ENCODE measurements at regions not wholly inside any gene's neighbourhood (a gene's known extent, or its start where the extent isn't known, plus 50 kb on each side); places are given as distances from the start of the nearest gene placed in this dataset.

GRCh38 chr11:16587670-16588069 lies 150.8 kb upstream of the C11orf58 start:
- POLR2A ChIA-PET: no interaction called here
- CTCF ChIA-PET: no interaction called here

GRCh38 chr11:16584569-16584968 lies 153.9 kb upstream of the C11orf58 start:
- ChIA-PET CTCF (no interaction called here), POLR2A (no interaction called here)
- H3K36me3 ChIP-seq (ENCODE audit: control insufficient read depth in 2 of 2, insufficient read depth in 1 of 2, low read length in 2 of 2): no peaks in the 10 kb centered on the region
- no peak overlapping the region for H3K27ac ChIP-seq (ENCODE audit: extremely low read depth, low read depth, low read length)
- H3K9me3 ChIP-seq (ENCODE audit: control insufficient read depth, insufficient read depth, low read depth, low read length): no peaks in the 10 kb centered on the region
- TF ChIP-seq ZNF211 (tag by site-specific recombination; IDR thresholded peaks at IDR 0.05; ENCODE audit: low read depth) (no peak), ZNF426 (tag by site-specific recombination; IDR thresholded peaks at IDR 0.05) (no peak), ZBTB7A (tag by site-specific recombination; IDR thresholded peaks at IDR 0.05; ENCODE audit: low read depth) (no peak), ZNF391 (tag by site-specific recombination; IDR thresholded peaks at IDR 0.05; ENCODE audit: borderline replicate concordance, low read depth) (no peak), ZNF664 (tag by site-specific recombination; IDR thresholded peaks at IDR 0.05) (no peak), ZNF791 (tag by site-specific recombination; IDR thresholded peaks at IDR 0.05) (no peak), ZNF146 (tag by site-specific recombination; IDR thresholded peaks at IDR 0.05) (no peak), GLI4 (tag by site-specific recombination; IDR thresholded peaks at IDR 0.05) (no peak), ZNF169 (tag by site-specific recombination; IDR thresholded peaks at IDR 0.05) (no peak), TCF7L2 (IDR thresholded peaks at IDR 0.05; ENCODE audit: borderline replicate concordance, low read depth, low read length) (no peak)
- TF ChIP-seq, protein P1, sequence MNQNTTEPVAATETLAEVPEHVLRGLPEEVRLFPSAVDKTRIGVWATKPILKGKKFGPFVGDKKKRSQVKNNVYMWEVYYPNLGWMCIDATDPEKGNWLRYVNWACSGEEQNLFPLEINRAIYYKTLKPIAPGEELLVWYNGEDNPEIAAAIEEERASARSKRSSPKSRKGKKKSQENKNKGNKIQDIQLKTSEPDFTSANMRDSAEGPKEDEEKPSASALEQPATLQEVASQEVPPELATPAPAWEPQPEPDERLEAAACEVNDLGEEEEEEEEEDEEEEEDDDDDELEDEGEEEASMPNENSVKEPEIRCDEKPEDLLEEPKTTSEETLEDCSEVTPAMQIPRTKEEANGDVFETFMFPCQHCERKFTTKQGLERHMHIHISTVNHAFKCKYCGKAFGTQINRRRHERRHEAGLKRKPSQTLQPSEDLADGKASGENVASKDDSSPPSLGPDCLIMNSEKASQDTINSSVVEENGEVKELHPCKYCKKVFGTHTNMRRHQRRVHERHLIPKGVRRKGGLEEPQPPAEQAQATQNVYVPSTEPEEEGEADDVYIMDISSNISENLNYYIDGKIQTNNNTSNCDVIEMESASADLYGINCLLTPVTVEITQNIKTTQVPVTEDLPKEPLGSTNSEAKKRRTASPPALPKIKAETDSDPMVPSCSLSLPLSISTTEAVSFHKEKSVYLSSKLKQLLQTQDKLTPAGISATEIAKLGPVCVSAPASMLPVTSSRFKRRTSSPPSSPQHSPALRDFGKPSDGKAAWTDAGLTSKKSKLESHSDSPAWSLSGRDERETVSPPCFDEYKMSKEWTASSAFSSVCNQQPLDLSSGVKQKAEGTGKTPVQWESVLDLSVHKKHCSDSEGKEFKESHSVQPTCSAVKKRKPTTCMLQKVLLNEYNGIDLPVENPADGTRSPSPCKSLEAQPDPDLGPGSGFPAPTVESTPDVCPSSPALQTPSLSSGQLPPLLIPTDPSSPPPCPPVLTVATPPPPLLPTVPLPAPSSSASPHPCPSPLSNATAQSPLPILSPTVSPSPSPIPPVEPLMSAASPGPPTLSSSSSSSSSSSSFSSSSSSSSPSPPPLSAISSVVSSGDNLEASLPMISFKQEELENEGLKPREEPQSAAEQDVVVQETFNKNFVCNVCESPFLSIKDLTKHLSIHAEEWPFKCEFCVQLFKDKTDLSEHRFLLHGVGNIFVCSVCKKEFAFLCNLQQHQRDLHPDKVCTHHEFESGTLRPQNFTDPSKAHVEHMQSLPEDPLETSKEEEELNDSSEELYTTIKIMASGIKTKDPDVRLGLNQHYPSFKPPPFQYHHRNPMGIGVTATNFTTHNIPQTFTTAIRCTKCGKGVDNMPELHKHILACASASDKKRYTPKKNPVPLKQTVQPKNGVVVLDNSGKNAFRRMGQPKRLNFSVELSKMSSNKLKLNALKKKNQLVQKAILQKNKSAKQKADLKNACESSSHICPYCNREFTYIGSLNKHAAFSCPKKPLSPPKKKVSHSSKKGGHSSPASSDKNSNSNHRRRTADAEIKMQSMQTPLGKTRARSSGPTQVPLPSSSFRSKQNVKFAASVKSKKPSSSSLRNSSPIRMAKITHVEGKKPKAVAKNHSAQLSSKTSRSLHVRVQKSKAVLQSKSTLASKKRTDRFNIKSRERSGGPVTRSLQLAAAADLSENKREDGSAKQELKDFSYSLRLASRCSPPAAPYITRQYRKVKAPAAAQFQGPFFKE (tag by site-specific recombination; IDR thresholded peaks at IDR 0.05; ENCODE audit: borderline replicate concordance): no peak
- TF ChIP-seq, protein P2, sequence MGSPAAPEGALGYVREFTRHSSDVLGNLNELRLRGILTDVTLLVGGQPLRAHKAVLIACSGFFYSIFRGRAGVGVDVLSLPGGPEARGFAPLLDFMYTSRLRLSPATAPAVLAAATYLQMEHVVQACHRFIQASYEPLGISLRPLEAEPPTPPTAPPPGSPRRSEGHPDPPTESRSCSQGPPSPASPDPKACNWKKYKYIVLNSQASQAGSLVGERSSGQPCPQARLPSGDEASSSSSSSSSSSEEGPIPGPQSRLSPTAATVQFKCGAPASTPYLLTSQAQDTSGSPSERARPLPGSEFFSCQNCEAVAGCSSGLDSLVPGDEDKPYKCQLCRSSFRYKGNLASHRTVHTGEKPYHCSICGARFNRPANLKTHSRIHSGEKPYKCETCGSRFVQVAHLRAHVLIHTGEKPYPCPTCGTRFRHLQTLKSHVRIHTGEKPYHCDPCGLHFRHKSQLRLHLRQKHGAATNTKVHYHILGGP (tag by site-specific recombination; IDR thresholded peaks at IDR 0.05): no peak
- H3K4me3 ChIP-seq (ENCODE audit: low read depth, low read length): no peak overlapping the region
- H3K4me1 ChIP-seq (ENCODE audit: control insufficient read depth, insufficient read depth, low read length): no peaks in the 10 kb centered on the region

More at GRCh38 chr11:16587670-16588069, 150.8 kb upstream of the C11orf58 start:
- no peaks in the 10 kb centered on the region for H3K4me1 ChIP-seq (ENCODE audit: control insufficient read depth, insufficient read depth, low read length)
- no peaks in the 10 kb centered on the region for H3K9me3 ChIP-seq (ENCODE audit: control insufficient read depth, insufficient read depth, low read depth, low read length)
- TF ChIP-seq ZNF157 (tag by site-specific recombination; IDR thresholded peaks at IDR 0.05) (no peak), ZNF138 (tag by site-specific recombination; IDR thresholded peaks at IDR 0.05; ENCODE audit: borderline replicate concordance) (no peak), ZNF670 (tag by site-specific recombination; IDR thresholded peaks at IDR 0.05; ENCODE audit: low read depth) (no peak), TCF7L2 (IDR thresholded peaks at IDR 0.05; ENCODE audit: borderline replicate concordance, low read depth, low read length) (no peak), ZBTB21 (tag by site-specific recombination; IDR thresholded peaks at IDR 0.05) (no peak), ZNF341 (tag by site-specific recombination; IDR thresholded peaks at IDR 0.05; ENCODE audit: low read depth) (no peak), ZNF175 (tag by site-specific recombination; IDR thresholded peaks at IDR 0.05) (no peak), SP3 (tag by site-specific recombination; IDR thresholded peaks at IDR 0.05) (no peak), OVOL3 (tag by site-specific recombination; IDR thresholded peaks at IDR 0.05) (no peak), PBX3 (CRISPR knock-in tag; IDR thresholded peaks at IDR 0.05) (no peak), IKZF3 (tag by site-specific recombination; IDR thresholded peaks at IDR 0.05) (no peak), KLF9 (tag by site-specific recombination; IDR thresholded peaks at IDR 0.05; ENCODE audit: low read depth) (no peak), ZNF398 (tag by site-specific recombination; IDR thresholded peaks at IDR 0.05) (no peak), ZNF266 (tag by site-specific recombination; IDR thresholded peaks at IDR 0.05; ENCODE audit: low read depth) (no peak), ZNF223 (tag by site-specific recombination; IDR thresholded peaks at IDR 0.05) (no peak)
- TF ChIP-seq, protein P3, sequence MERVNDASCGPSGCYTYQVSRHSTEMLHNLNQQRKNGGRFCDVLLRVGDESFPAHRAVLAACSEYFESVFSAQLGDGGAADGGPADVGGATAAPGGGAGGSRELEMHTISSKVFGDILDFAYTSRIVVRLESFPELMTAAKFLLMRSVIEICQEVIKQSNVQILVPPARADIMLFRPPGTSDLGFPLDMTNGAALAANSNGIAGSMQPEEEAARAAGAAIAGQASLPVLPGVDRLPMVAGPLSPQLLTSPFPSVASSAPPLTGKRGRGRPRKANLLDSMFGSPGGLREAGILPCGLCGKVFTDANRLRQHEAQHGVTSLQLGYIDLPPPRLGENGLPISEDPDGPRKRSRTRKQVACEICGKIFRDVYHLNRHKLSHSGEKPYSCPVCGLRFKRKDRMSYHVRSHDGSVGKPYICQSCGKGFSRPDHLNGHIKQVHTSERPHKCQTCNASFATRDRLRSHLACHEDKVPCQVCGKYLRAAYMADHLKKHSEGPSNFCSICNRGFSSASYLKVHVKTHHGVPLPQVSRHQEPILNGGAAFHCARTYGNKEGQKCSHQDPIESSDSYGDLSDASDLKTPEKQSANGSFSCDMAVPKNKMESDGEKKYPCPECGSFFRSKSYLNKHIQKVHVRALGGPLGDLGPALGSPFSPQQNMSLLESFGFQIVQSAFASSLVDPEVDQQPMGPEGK (tag by site-specific recombination; IDR thresholded peaks at IDR 0.05): no peak
- H3K27ac ChIP-seq (ENCODE audit: extremely low read depth, low read depth, low read length): no peak overlapping the region
- no peaks in the 10 kb centered on the region for H3K36me3 ChIP-seq (ENCODE audit: control insufficient read depth in 2 of 2, insufficient read depth in 1 of 2, low read length in 2 of 2)
- no peak overlapping the region for H3K4me3 ChIP-seq (ENCODE audit: low read depth, low read length)
